MM.1S (cell line): ENCODE measurements at regions not wholly inside any gene's neighbourhood (a gene's known extent, or its start where the extent isn't known, plus 50 kb on each side); places are given as distances from the start of the nearest gene placed in this dataset.

Source experiments
- DNase-seq: peaks from one replicate; pipeline ENCODE4 v3.0.0-alpha.2; 2015
- H2AFZ ChIP-seq: fragments of 300-600 bp; sonication (generic); 2 replicates; pipeline ENCODE4 v1.6.0; 2016; ENCODE audit warnings: antibody characterized with exemption, low read length
- H3F3A ChIP-seq: fragments of 300-600 bp; sonication (generic); 2 replicates; pipeline ENCODE4 v1.6.1; 2016; ENCODE audit warnings: mild to moderate bottlenecking, antibody characterized with exemption, low read length, moderate library complexity, mixed read lengths; ENCODE audit not compliant: insufficient read depth
- H3K27ac ChIP-seq: fragments of 300-600 bp; sonication (generic); 2 replicates; pipeline ENCODE4 v1.5.1; 2016; ENCODE audit warnings: mild to moderate bottlenecking, low read length
- H3K27me3 ChIP-seq: fragments of 300-600 bp; sonication (generic); replicated peaks from 2 replicates; pipeline ENCODE4 v1.6.0; 2016; ENCODE audit warnings: low read length; ENCODE audit not compliant: insufficient read depth
- H3K36me3 ChIP-seq: fragments of 300-600 bp; sonication (generic); replicated peaks from 2 replicates; pipeline ENCODE4 v1.6.1; 2016; ENCODE audit warnings: mild to moderate bottlenecking, low read length, mixed read lengths; ENCODE audit not compliant: insufficient read depth
- H3K4me1 ChIP-seq: fragments of 300-600 bp; sonication (generic); 2 replicates; pipeline ENCODE4 v1.6.1; 2016; ENCODE audit warnings: low read length, mixed read lengths
- H3K4me2 ChIP-seq: fragments of 300-600 bp; sonication (generic); 2 replicates; pipeline ENCODE4 v1.6.0; 2016; ENCODE audit warnings: low read depth, low read length
- H3K4me3 ChIP-seq: fragments of 300-600 bp; sonication (generic); 2 replicates; pipeline ENCODE4 v1.5.1; 2016; ENCODE audit warnings: low read length, mixed read lengths
- H3K79me2 ChIP-seq: fragments of 300-600 bp; sonication (generic); 2 replicates; pipeline ENCODE4 v1.6.1; 2016; ENCODE audit warnings: mixed run types, low read length, mixed read lengths
- H3K9ac ChIP-seq: fragments of 300-600 bp; sonication (generic); 2 replicates; pipeline ENCODE4 v1.6.1; 2016; ENCODE audit warnings: low read length, mixed read lengths
- H3K9me2 ChIP-seq: fragments of 300-600 bp; sonication (generic); replicated peaks from 2 replicates; pipeline ENCODE4 v1.6.1; 2016; ENCODE audit warnings: mild to moderate bottlenecking, low read length, mixed read lengths; ENCODE audit not compliant: insufficient read depth
- H3K9me3 ChIP-seq: fragments of 300-600 bp; sonication (generic); replicated peaks from 2 replicates; pipeline ENCODE4 v1.6.1; 2016; ENCODE audit warnings: mild to moderate bottlenecking, low read length, mixed read lengths; ENCODE audit not compliant: insufficient read depth
- H4K20me1 ChIP-seq: fragments of 300-600 bp; sonication (generic); 2 replicates; pipeline ENCODE4 v1.6.1; 2016; ENCODE audit warnings: mild to moderate bottlenecking, low read length, moderate library complexity, mixed read lengths; ENCODE audit not compliant: insufficient read depth
- CTCF ChIP-seq: fragments of 300-600 bp; sonication (generic); IDR thresholded peaks from 2 replicates; pipeline ENCODE4 v1.5.1; 2016; ENCODE audit warnings: antibody characterized with exemption, low read length, mixed read lengths
- EZH2 ChIP-seq: fragments of 300-600 bp; sonication (generic); optimal IDR thresholded peaks from 2 replicates; pipeline ENCODE3; 2017; ENCODE audit warnings: low read depth, mild to moderate bottlenecking, antibody characterized with exemption, low read length, mixed read lengths
- EZH2phosphoT487 ChIP-seq: fragments of 300-600 bp; sonication (generic); IDR thresholded peaks from 2 replicates; pipeline ENCODE4 v1.6.1; 2018; ENCODE audit warnings: antibody characterized with exemption, low read length

DNA sequence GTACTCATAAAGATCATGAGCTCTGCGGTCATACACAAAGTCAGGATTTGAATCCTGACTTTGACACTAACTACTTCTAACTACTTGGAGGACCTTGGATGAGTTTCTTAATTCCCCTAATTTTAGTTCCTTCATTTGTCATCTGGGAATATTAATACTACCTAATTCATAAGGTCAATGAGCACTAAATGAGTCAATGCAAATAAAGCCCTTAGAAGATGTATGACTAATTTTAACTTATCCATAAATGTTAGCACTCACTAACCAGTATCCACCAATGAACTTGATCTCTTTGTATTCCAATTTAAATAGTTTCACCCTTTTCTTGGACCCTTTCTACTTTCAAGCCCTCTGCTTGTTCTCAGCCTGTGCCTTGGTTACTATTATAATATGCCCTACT is 1106.4 kb downstream of the CDH18 start:
- no peaks in the 10 kb centered on the region for H3F3A ChIP-seq
- H3K27ac ChIP-seq = no peak overlapping the region
- no peaks in the 10 kb centered on the region for H3K27me3 ChIP-seq
- H4K20me1 ChIP-seq = no peaks in the 10 kb centered on the region
- no peaks in the 10 kb centered on the region for H3K79me2 ChIP-seq
- no peak overlapping the region for H3K9ac ChIP-seq
- TF ChIP-seq EZH2 (no peak), CTCF (no peak), EZH2phosphoT487 (no peak)
- no peaks in the 10 kb centered on the region for H3K9me3 ChIP-seq
- H3K4me3 ChIP-seq = no peak overlapping the region
- H3K4me1 ChIP-seq = no peaks in the 10 kb centered on the region
- no peaks in the 10 kb centered on the region for H3K36me3 ChIP-seq
- DNase-seq = no peak
- no peak overlapping the region for H3K4me2 ChIP-seq
- no peak overlapping the region for H2AFZ ChIP-seq
- H3K9me2 ChIP-seq = no peaks in the 10 kb centered on the region

DNA sequence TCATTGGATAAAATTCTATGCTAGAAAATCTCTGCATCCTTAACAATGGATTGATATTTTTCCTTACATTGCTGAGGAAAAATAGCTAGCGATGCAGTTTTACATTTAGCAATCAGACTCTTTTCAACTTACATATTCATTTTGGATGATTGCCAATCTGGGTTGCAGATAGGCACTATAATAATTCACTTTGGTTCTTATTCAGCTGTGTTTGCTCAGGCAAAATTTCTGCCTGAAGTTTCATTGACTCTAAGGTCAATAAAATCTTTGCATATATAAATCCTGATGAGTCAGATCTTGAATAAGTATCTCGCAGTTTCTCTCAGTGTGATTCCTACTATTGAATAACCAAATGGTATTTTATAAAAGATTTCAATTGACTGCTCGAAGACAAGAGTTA is 1105.8 kb downstream of the CDH18 start:
- Histone ChIP-seq H3K27ac (no peak overlapping the region), H3K9me2 (no peaks in the 10 kb centered on the region), H3F3A (no peaks in the 10 kb centered on the region), H3K4me1 (no peaks in the 10 kb centered on the region), H4K20me1 (no peaks in the 10 kb centered on the region), H3K36me3 (no peaks in the 10 kb centered on the region), H3K4me3 (no peak overlapping the region), H2AFZ (no peak overlapping the region), H3K4me2 (no peak overlapping the region), H3K27me3 (no peaks in the 10 kb centered on the region), H3K9ac (no peak overlapping the region), H3K79me2 (no peaks in the 10 kb centered on the region), H3K9me3 (no peaks in the 10 kb centered on the region)
- TF ChIP-seq CTCF (no peak), EZH2 (no peak), EZH2phosphoT487 (no peak)
- no peak for DNase-seq

DNA sequence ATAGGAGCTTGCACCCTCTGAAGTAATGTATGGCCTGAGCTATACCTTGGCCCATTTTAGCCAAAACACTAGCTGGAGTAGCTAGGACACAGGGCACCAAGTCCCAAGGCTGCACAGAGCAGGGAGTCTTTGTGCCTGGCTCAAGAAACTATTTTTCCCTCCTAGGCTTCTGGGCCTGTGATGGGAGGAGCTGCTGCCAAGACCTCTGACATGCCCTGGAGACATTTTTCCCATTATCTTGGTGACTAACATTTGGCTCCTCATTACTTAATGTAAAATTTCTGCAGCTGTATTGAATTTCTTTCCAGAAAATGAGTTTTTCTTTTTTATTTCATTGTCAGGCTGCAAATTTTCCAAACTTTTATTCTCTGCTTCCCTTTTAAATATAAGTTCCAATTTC is 1099.2 kb downstream of the CDH18 start:
- Histone ChIP-seq H3K27ac (no peak overlapping the region), H3K36me3 (no peaks in the 10 kb centered on the region), H3K4me3 (no peak overlapping the region), H2AFZ (no peak overlapping the region), H3K9me2 (no peaks in the 10 kb centered on the region), H3F3A (no peaks in the 10 kb centered on the region), H3K9ac (no peak overlapping the region), H3K4me1 (no peaks in the 10 kb centered on the region), H4K20me1 (no peaks in the 10 kb centered on the region), H3K4me2 (no peak overlapping the region), H3K9me3 (no peaks in the 10 kb centered on the region), H3K27me3 (no peaks in the 10 kb centered on the region), H3K79me2 (no peaks in the 10 kb centered on the region)
- DNase-seq = no peak
- TF ChIP-seq EZH2phosphoT487 (no peak), CTCF (no peak), EZH2 (no peak)
